DOHH2 (cell line): ENCODE measurements at regions not wholly inside any gene's neighbourhood (a gene's known extent, or its start where the extent isn't known, plus 50 kb on each side); places are given as distances from the start of the nearest gene placed in this dataset.

Experiments used
- H3F3A ChIP-seq: fragments of 200-600 bp; sonication (generic), shearing (Covaris generic); 2 replicates; pipeline ENCODE4 v1.6.0; 2016; ENCODE audit warnings: antibody characterized with exemption, mild to moderate bottlenecking; ENCODE audit not compliant: control insufficient read depth, insufficient read depth
- H3K27ac ChIP-seq: fragments of 200-600 bp; sonication (generic); 2 replicates; pipeline ENCODE4 v1.5.1; 2014; ENCODE audit warnings: low read depth, mild to moderate bottlenecking, low read length, moderate library complexity
- H3K27me3 ChIP-seq: fragments of 200-600 bp; sonication (generic); 2 replicates; pipeline ENCODE4 v1.6.1; 2014; ENCODE audit warnings: mild to moderate bottlenecking, low read length, mixed read lengths; ENCODE audit not compliant: control insufficient read depth
- H3K36me3 ChIP-seq: fragments of 200-600 bp; sonication (generic); 2 replicates; pipeline ENCODE4 v1.6.1; 2014; ENCODE audit warnings: mild to moderate bottlenecking, low read length, moderate library complexity, mixed read lengths; ENCODE audit not compliant: control insufficient read depth
- H3K4me1 ChIP-seq: fragments of 200-600 bp; sonication (generic); 2 replicates; pipeline ENCODE4 v1.6.1; 2014; ENCODE audit warnings: mild to moderate bottlenecking, low read length, mixed read lengths; ENCODE audit not compliant: control insufficient read depth
- H3K4me2 ChIP-seq: fragments of 200-600 bp; sonication (generic); 2 replicates; pipeline ENCODE4 v1.6.0; 2014; ENCODE audit warnings: mild to moderate bottlenecking, low read length, moderate library complexity
- H3K4me3 ChIP-seq: fragments of 200-600 bp; sonication (generic); 2 replicates; pipeline ENCODE4 v1.5.1; 2014; ENCODE audit warnings: mild to moderate bottlenecking, low read length, mixed read lengths
- H3K79me2 ChIP-seq: fragments of 200-600 bp; sonication (generic); 2 replicates; pipeline ENCODE4 v1.6.1; 2014; ENCODE audit warnings: mild to moderate bottlenecking, low read length, mixed read lengths; ENCODE audit not compliant: control insufficient read depth
- H3K9me2 ChIP-seq: fragments of 200-600 bp; sonication (generic); replicated peaks from 2 replicates; pipeline ENCODE4 v1.6.1; 2014; ENCODE audit warnings: mild to moderate bottlenecking, low read length, mixed read lengths; ENCODE audit not compliant: control insufficient read depth
- H3K9me3 ChIP-seq: fragments of 200-600 bp; sonication (generic); 2 replicates; pipeline ENCODE4 v1.6.1; 2014; ENCODE audit warnings: antibody characterized with exemption, low read length, mixed read lengths; ENCODE audit not compliant: control insufficient read depth, insufficient read depth
- H4K20me1 ChIP-seq: fragments of 200-600 bp; sonication (generic); 2 replicates; pipeline ENCODE4 v1.6.0; 2014; ENCODE audit warnings: low read depth, mild to moderate bottlenecking, antibody characterized with exemption, low read length, moderate library complexity; ENCODE audit not compliant: control insufficient read depth, insufficient read depth
- EZH2phosphoT487 ChIP-seq: fragments of 200-600 bp; sonication (generic); IDR thresholded peaks from 2 replicates; pipeline ENCODE4 v1.6.1; 2017; ENCODE audit warnings: borderline replicate concordance, mild to moderate bottlenecking, antibody characterized with exemption, low read length, moderate library complexity, mixed read lengths
- TF ChIP-seq, protein P1 (sequence below): fragments of 200-600 bp; sonication (generic); IDR thresholded peaks from one replicate; pipeline ENCODE4 v1.5.1; 2014; ENCODE audit warnings: antibody characterized with exemption, mild to moderate bottlenecking, low read depth, low read length; ENCODE audit not compliant: poor library complexity, severe bottlenecking

GRCh38 chr7:45420843-45421495 lies 153.2 kb upstream of the ADCY1 start:
- H3K27ac ChIP-seq: no peak overlapping the region

GRCh38 chr7:45421806-45422205 lies 152.4 kb upstream of the ADCY1 start:
- Histone ChIP-seq H3K27ac (no peak overlapping the region), H3K4me3 (no peak overlapping the region), H3F3A (no peaks in the 10 kb centered on the region), H3K27me3 (no peaks in the 10 kb centered on the region), H3K36me3 (no peaks in the 10 kb centered on the region), H3K4me1 (no peaks in the 10 kb centered on the region), H3K9me3 (no peaks in the 10 kb centered on the region), H3K4me2 (no peak overlapping the region), H3K79me2 (no peaks in the 10 kb centered on the region), H4K20me1 (no peaks in the 10 kb centered on the region), H3K9me2 (no peaks in the 10 kb centered on the region)
- TF ChIP-seq EZH2phosphoT487: no peak
- TF ChIP-seq, protein P1, sequence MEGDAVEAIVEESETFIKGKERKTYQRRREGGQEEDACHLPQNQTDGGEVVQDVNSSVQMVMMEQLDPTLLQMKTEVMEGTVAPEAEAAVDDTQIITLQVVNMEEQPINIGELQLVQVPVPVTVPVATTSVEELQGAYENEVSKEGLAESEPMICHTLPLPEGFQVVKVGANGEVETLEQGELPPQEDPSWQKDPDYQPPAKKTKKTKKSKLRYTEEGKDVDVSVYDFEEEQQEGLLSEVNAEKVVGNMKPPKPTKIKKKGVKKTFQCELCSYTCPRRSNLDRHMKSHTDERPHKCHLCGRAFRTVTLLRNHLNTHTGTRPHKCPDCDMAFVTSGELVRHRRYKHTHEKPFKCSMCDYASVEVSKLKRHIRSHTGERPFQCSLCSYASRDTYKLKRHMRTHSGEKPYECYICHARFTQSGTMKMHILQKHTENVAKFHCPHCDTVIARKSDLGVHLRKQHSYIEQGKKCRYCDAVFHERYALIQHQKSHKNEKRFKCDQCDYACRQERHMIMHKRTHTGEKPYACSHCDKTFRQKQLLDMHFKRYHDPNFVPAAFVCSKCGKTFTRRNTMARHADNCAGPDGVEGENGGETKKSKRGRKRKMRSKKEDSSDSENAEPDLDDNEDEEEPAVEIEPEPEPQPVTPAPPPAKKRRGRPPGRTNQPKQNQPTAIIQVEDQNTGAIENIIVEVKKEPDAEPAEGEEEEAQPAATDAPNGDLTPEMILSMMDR: no peak

More at GRCh38 chr7:45420843-45421495, 153.2 kb upstream of the ADCY1 start:
- Histone ChIP-seq H3K4me3 (no peak overlapping the region), H4K20me1 (no peaks in the 10 kb centered on the region), H3F3A (no peaks in the 10 kb centered on the region), H3K9me2 (no peaks in the 10 kb centered on the region), H3K9me3 (no peaks in the 10 kb centered on the region), H3K36me3 (no peaks in the 10 kb centered on the region), H3K4me1 (no peaks in the 10 kb centered on the region), H3K4me2 (no peak overlapping the region), H3K27me3 (no peaks in the 10 kb centered on the region), H3K79me2 (no peaks in the 10 kb centered on the region)
- TF ChIP-seq, protein P1: no peak
- no peak for TF ChIP-seq EZH2phosphoT487

DNA sequence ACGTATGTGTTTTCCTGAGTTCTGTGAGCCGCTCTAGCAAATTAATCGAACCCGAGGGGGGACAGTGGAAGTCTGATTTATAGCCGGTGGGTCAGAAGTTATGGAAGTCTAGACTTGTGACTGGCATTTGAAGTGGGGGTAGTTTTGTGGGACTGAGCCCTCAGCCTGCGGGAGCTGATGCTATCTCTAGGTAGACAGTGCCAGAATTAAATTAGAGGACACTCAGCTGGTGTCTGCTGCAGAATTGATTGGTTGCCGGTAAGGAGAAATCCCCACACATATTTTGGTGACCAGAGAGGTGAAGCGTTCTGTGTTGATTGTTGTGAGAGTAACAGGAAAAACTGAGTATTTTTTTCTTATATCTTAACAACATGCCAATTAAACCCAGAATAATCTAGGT lies 143.8 kb upstream of the ADCY1 start:
- no peaks in the 10 kb centered on the region for H3K36me3 ChIP-seq
- no peaks in the 10 kb centered on the region for H3K79me2 ChIP-seq
- H3K9me3 ChIP-seq: no peaks in the 10 kb centered on the region
- H3K9me2 ChIP-seq: no peaks in the 10 kb centered on the region
- H3K27ac ChIP-seq: no peak overlapping the region
- no peak overlapping the region for H3K4me2 ChIP-seq
- TF ChIP-seq, protein P1: no peak
- TF ChIP-seq EZH2phosphoT487: no peak
- no peaks in the 10 kb centered on the region for H3F3A ChIP-seq
- no peaks in the 10 kb centered on the region for H3K4me1 ChIP-seq
- no peaks in the 10 kb centered on the region for H4K20me1 ChIP-seq
- no peak overlapping the region for H3K4me3 ChIP-seq
- H3K27me3 ChIP-seq: no peaks in the 10 kb centered on the region
